Keratinocyte (primary cell): ENCODE measurements at regions not wholly inside any gene's neighbourhood (a gene's known extent, or its start where the extent isn't known, plus 50 kb on each side); places are given as distances from the start of the nearest gene placed in this dataset.
"Not testable (repeated sequence)": the region's sequence is repeated elsewhere in the genome, so short reads cannot be mapped to it uniquely, and the experiment has no call there.

ENCODE experiments used
- DNase-seq: peaks from one replicate; pipeline ENCODE4 v3.0.0-alpha.2; 2011; ENCODE audit warnings: low read depth, missing footprints, low spot score
- FAIRE-seq: peaks from 2 replicates; lab custom pipeline; 2011; peaks lifted over from hg19 to GRCh38; lab: Jason Lieb, UNC
- H2AFZ ChIP-seq: 2 replicates; pipeline ENCODE4 v1.6.0; 2012; ENCODE audit warnings: low read length, control low read depth, inconsistent platforms; ENCODE audit not compliant: control insufficient read depth
- H3K27ac ChIP-seq: 2 replicates; pipeline ENCODE4 v1.5.1; 2011; ENCODE audit warnings: low read length; ENCODE audit not compliant: control insufficient read depth, insufficient read depth
- H3K27me3 ChIP-seq: 3 replicates; pipeline ENCODE4 v1.6.0; 2011; ENCODE audit warnings: low read length; ENCODE audit not compliant: control insufficient read depth, insufficient read depth; ENCODE audit errors: extremely low read depth
- H3K36me3 ChIP-seq, 2 experiments: 2 replicates in 1 of 2; 3 replicates in 1 of 2; pipeline ENCODE4 v1.5.1; 2011; ENCODE audit warnings: low read length in 2 of 2, mild to moderate bottlenecking in 1 of 2; ENCODE audit not compliant: control insufficient read depth in 2 of 2, insufficient read depth in 2 of 2; ENCODE audit errors: extremely low read depth in 1 of 2
- H3K4me1 ChIP-seq: 3 replicates; pipeline ENCODE4 v1.5.1; 2011; ENCODE audit warnings: low read length; ENCODE audit not compliant: control insufficient read depth, insufficient read depth; ENCODE audit errors: extremely low read depth
- H3K4me2 ChIP-seq: 3 replicates; pipeline ENCODE4 v1.6.0; 2011; ENCODE audit warnings: low read depth, low read length; ENCODE audit not compliant: control insufficient read depth, insufficient read depth; ENCODE audit errors: extremely low read depth
- H3K4me3 ChIP-seq, 3 experiments: fragments of 200-600 bp in 1 of 3; sonication (generic) in 1 of 3; 2 replicates in 2 of 3; 3 replicates in 1 of 3; pipeline ENCODE4 v1.5.1; 2011 to 2016; ENCODE audit warnings: low read length in 3 of 3, mild to moderate bottlenecking in 3 of 3, control low read depth in 2 of 3, inconsistent platforms in 1 of 3, low read depth in 1 of 3, mixed read lengths in 1 of 3, mixed run types in 1 of 3, moderate library complexity in 1 of 3; ENCODE audit not compliant: control insufficient read depth in 2 of 3, insufficient read depth in 2 of 3; ENCODE audit errors: extremely low read depth in 1 of 3
- H3K79me2 ChIP-seq: 2 replicates; pipeline ENCODE4 v1.6.0; 2012; ENCODE audit warnings: low read length; ENCODE audit not compliant: control insufficient read depth, insufficient read depth
- H3K9ac ChIP-seq: 3 replicates; pipeline ENCODE4 v1.6.0; 2011; ENCODE audit warnings: low read length; ENCODE audit not compliant: control insufficient read depth, insufficient read depth; ENCODE audit errors: extremely low read depth
- H3K9me1 ChIP-seq: 3 replicates; pipeline ENCODE4 v1.6.0; 2011; ENCODE audit warnings: low read length; ENCODE audit not compliant: control insufficient read depth, insufficient read depth; ENCODE audit errors: extremely low read depth
- H3K9me3 ChIP-seq: 2 replicates; pipeline ENCODE4 v1.5.1; 2012; ENCODE audit warnings: low read depth, low read length; ENCODE audit not compliant: control insufficient read depth
- H4K20me1 ChIP-seq: 3 replicates; pipeline ENCODE4 v1.6.0; 2011; ENCODE audit warnings: low read length; ENCODE audit not compliant: control insufficient read depth, insufficient read depth; ENCODE audit errors: extremely low read depth
- EZH2 ChIP-seq: IDR thresholded peaks from one replicate; pipeline ENCODE4 v1.6.1; 2012; ENCODE audit warnings: inconsistent platforms, mild to moderate bottlenecking, low read length, moderate library complexity
- dilution Hi-C: fragments of 300-500 bp; cut with MboI; formaldehyde crosslinking; loops from one replicate; pipeline ENCODE4 v1.7.0; 2020; ENCODE audit warnings: low sequenced_read_pairs; ENCODE audit not compliant: extremely low pct_ligation_motif_present
- TF ChIP-seq, protein P1 (sequence below), 3 experiments: IDR thresholded peaks in 1 of 3; conservative IDR thresholded peaks in 1 of 3; optimal IDR thresholded peaks in 1 of 3; 2 replicates in 2 of 3; 3 replicates in 1 of 3; pipeline versions ENCODE3 to v1.5.1; 2011; ENCODE audit warnings: low read length in 3 of 3, mild to moderate bottlenecking in 3 of 3, moderate library complexity in 2 of 3, control low read depth in 1 of 3, inconsistent platforms in 1 of 3; ENCODE audit not compliant: insufficient read depth in 2 of 3; ENCODE audit errors: extremely low read depth in 1 of 3

DNA sequence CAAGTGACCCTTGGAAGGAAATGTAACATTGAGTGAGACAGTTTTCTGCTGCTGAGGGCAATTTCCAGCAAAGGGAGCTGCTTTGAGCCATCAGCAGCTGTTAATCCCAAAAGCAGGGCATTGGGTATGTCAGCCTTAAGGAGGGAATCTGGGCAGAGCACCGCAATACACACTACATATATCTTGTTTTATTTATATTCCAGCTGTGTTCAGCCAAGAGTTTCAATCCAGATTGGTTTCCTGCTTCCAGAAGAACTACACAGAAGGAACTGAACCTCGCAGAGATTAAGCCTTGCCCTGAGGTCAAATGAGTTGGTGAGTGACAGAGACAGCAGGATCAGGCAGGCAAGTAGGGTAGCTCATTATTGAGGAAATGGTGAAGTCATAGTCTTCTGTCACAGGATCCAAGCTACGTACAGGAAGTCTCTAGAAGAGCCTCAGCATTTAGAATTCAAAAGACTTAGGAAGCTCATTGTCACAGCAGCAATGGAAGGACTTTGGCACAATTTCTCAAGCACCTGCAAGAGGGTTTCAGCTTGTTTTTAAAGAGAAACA, 109.9 kb upstream of the HEY2 start:
- H3K4me2 ChIP-seq: no peak overlapping the region
- H3K9me3 ChIP-seq: no peaks in the 10 kb centered on the region
- no peaks in the 10 kb centered on the region for H3K27me3 ChIP-seq
- dilution Hi-C loops: no loop called here
- H3K27ac ChIP-seq: no peak overlapping the region
- H3K36me3 ChIP-seq: no peaks in the 10 kb centered on the region
- H2AFZ ChIP-seq: no peak overlapping the region
- DNase-seq: no peak
- no peaks in the 10 kb centered on the region for H3K9me1 ChIP-seq
- no peaks in the 10 kb centered on the region for H4K20me1 ChIP-seq
- no peak overlapping the region for H3K9ac ChIP-seq
- FAIRE-seq: no peak
- H3K4me3 ChIP-seq: no peak overlapping the region
- no peaks in the 10 kb centered on the region for H3K4me1 ChIP-seq
- H3K79me2 ChIP-seq: no peaks in the 10 kb centered on the region
- no peak for TF ChIP-seq EZH2
- TF ChIP-seq, protein P1, sequence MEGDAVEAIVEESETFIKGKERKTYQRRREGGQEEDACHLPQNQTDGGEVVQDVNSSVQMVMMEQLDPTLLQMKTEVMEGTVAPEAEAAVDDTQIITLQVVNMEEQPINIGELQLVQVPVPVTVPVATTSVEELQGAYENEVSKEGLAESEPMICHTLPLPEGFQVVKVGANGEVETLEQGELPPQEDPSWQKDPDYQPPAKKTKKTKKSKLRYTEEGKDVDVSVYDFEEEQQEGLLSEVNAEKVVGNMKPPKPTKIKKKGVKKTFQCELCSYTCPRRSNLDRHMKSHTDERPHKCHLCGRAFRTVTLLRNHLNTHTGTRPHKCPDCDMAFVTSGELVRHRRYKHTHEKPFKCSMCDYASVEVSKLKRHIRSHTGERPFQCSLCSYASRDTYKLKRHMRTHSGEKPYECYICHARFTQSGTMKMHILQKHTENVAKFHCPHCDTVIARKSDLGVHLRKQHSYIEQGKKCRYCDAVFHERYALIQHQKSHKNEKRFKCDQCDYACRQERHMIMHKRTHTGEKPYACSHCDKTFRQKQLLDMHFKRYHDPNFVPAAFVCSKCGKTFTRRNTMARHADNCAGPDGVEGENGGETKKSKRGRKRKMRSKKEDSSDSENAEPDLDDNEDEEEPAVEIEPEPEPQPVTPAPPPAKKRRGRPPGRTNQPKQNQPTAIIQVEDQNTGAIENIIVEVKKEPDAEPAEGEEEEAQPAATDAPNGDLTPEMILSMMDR (optimal IDR thresholded peaks at IDR 0.05 in 1 of 3, IDR thresholded peaks at IDR 0.05 in 1 of 3, conservative IDR thresholded peaks at IDR 0.05 in 1 of 3; ENCODE audit: extremely low read depth in 1 of 3, insufficient read depth in 2 of 3, low read length in 3 of 3): no peak

DNA sequence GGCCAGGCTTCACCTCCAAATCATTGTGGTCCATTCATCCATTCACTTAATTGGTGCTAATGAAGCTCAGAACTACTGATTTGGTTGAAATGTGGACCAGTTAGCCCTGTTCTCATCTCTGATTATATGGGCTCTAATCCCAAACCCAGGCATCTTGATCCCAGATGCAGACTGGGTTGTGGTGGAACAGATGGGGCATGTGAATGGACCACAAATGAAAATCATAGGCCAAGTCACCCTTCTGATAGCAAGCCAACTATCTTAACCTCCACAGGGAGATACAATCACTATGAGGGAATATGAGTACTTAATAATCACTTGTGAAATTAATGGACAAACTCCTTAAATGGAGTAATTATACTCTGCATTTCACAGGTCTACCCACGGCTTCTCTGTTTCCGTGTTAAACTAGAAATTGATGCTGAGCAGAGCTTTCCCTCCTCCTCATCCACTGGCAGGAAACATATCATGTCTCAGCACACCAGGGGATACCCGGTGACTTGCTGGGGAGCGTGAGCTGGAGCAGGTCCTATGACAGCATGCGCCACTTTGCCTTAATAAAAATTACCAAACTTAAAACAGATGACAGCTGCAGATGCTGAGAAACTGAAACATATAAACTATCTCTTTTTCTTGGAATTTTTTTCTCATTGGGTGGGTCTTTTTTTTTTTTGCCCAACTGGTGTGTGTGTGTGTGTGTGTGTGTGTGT, 108.8 kb upstream of the HEY2 start:
- Histone ChIP-seq H3K27me3 (no peaks in the 10 kb centered on the region), H3K36me3 (no peaks in the 10 kb centered on the region), H3K4me2 (no peak overlapping the region), H3K79me2 (no peaks in the 10 kb centered on the region), H4K20me1 (no peaks in the 10 kb centered on the region), H3K9ac (no peak overlapping the region), H3K9me1 (no peaks in the 10 kb centered on the region), H3K9me3 (no peaks in the 10 kb centered on the region), H3K4me3 (no peak overlapping the region), H3K4me1 (no peaks in the 10 kb centered on the region), H3K27ac (no peak overlapping the region), H2AFZ (no peak overlapping the region)
- TF ChIP-seq, protein P1 (optimal IDR thresholded peaks at IDR 0.05 in 1 of 3, IDR thresholded peaks at IDR 0.05 in 1 of 3, conservative IDR thresholded peaks at IDR 0.05 in 1 of 3; ENCODE audit: extremely low read depth in 1 of 3, insufficient read depth in 2 of 3, low read length in 3 of 3): no peak
- TF ChIP-seq EZH2: no peak
- dilution Hi-C loops: no loop called here
- no peak for FAIRE-seq
- DNase-seq: no peak

DNA sequence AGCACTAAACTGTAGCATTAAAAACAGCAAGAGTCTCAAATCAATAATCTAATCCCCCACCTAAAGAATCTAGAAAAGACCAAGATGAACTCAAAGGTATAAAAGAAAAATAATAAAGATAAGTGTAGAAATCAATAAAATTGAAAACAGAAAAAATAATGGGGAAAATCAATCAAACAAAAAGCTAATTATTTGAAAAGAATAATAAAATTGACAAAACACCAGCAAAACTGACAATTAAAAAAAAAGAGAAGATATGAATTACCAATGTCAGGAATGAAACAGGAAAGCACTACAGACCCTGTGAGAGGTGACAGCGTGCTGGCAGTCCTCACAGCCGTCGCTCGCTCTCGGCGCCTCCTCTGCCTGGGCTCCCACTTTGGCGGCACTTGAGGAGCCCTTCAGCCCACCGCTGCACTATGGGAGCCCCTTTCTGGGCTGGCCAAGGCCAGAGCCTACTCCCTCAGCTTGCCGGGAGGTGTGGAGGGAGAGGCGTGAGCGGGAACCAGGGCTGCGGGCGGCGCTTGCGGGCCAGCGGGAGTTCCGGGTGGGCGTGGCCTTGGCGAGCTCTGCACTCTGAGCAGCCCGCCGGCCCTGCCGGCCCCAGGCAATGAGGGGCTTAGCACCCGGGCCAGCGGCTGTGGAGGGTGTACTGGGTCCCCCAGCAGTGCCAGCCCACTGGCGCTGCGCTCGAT, 105.3 kb upstream of the HEY2 start:
- H3K4me2 ChIP-seq, H3K79me2 ChIP-seq, H3K4me1 ChIP-seq, H3K27ac ChIP-seq, DNase-seq, H2AFZ ChIP-seq, FAIRE-seq, H3K36me3 ChIP-seq, H3K4me3 ChIP-seq, H3K9ac ChIP-seq, H3K9me3 ChIP-seq, H3K27me3 ChIP-seq, H3K9me1 ChIP-seq, dilution Hi-C loops, H4K20me1 ChIP-seq: not testable (repeated sequence)
